ENCODE measurements at regions not wholly inside any gene's neighbourhood (a gene's known extent, or its start where the extent isn't known, plus 50 kb on each side); places are given as distances from the start of the nearest gene placed in this dataset.

DNA sequence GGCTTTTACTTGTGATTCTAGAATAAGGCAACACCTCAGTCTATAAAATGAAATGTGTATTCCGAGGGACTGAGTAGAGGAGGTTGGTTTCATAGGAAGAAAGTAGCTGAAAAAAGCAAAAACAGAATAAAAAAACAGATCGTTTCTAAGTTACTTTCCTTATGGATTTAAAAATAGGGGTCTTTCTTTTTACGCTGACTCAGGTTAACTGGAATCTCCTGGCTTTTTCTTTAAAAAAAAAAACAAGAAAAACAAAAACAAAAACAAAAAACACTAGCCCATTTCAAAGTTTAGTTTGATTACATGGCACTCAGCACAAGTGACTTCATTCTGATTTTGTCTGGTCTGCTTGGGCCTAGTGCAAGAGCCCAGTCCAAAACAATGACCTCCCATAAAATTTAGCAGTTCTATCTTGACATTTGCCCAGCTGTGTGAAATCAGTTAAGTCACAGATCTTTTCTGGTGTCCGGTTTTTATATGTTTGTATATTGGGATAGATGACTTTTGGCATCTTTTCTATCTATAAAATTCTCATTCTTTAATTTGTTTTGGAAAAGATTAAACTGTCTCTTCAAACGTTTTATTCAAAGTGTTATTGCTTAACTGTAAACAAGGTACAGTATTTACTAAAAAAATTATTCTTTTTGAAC lies 222.7 kb upstream of the HTR2C start:
- no peak for DNase-seq
- no peaks in the 10 kb centered on the region for H3K36me3 ChIP-seq

DNA sequence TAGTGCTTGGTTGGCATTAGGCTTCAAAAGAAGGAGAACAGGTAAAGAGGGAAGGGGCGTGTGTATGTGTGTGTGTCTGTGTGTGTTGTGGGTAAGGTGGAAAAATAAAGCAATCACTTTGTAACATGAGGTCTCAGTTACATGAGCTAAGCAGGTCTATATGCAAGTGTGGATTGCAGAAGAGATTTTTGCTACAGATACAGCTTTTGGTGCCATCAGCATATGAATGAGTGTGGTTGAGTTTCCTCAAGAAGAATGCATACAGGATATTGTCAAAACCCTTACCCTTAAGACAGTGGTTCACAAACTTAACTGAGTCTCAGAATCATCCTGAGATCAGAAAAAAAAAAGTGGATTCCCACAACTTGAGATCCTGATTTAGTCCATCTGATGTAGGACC lies 220.5 kb upstream of the HTR2C start:
- Histone ChIP-seq H3K4me3 (no peak overlapping the region), H3K27ac (no peak overlapping the region), H3K4me1 (no peaks in the 10 kb centered on the region), H3K36me3 (no peaks in the 10 kb centered on the region), H3K9me3 (no peaks in the 10 kb centered on the region), H3K27me3 (no peaks in the 10 kb centered on the region)
- 73 to 95% methylated on average over 1 of the region's 1 CpG for WGBS, 2 donors
- intact Hi-C loops (cut with DNase I) = no loop called here
- DNase-seq = no peak
- TF ChIP-seq POLR2AphosphoS5 (IDR thresholded peaks at IDR 0.05) (no peak), EP300 (IDR thresholded peaks at IDR 0.05) (no peak), POLR2A (IDR thresholded peaks at IDR 0.05) (no peak)
- TF ChIP-seq, protein P1, sequence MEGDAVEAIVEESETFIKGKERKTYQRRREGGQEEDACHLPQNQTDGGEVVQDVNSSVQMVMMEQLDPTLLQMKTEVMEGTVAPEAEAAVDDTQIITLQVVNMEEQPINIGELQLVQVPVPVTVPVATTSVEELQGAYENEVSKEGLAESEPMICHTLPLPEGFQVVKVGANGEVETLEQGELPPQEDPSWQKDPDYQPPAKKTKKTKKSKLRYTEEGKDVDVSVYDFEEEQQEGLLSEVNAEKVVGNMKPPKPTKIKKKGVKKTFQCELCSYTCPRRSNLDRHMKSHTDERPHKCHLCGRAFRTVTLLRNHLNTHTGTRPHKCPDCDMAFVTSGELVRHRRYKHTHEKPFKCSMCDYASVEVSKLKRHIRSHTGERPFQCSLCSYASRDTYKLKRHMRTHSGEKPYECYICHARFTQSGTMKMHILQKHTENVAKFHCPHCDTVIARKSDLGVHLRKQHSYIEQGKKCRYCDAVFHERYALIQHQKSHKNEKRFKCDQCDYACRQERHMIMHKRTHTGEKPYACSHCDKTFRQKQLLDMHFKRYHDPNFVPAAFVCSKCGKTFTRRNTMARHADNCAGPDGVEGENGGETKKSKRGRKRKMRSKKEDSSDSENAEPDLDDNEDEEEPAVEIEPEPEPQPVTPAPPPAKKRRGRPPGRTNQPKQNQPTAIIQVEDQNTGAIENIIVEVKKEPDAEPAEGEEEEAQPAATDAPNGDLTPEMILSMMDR (IDR thresholded peaks at IDR 0.05) = no peak

More for the DNA sequence above, 222.7 kb upstream of the HTR2C start:
- Histone ChIP-seq H3K27ac (no peak overlapping the region), H3K4me1 (no peaks in the 10 kb centered on the region), H3K4me3 (no peak overlapping the region), H3K9me3 (no peaks in the 10 kb centered on the region), H3K27me3 (no peaks in the 10 kb centered on the region)
- intact Hi-C loops (cut with DNase I) = no loop called here
- WGBS, 2 donors = 53 to 67% methylated on average over 5 of the region's 5 CpGs
- no peak for TF ChIP-seq POLR2A (IDR thresholded peaks at IDR 0.05)
- TF ChIP-seq, protein P1 (IDR thresholded peaks at IDR 0.05) = no peak
- TF ChIP-seq EP300 (IDR thresholded peaks at IDR 0.05) = no peak
- TF ChIP-seq POLR2AphosphoS5 (IDR thresholded peaks at IDR 0.05) = no peak

DNA sequence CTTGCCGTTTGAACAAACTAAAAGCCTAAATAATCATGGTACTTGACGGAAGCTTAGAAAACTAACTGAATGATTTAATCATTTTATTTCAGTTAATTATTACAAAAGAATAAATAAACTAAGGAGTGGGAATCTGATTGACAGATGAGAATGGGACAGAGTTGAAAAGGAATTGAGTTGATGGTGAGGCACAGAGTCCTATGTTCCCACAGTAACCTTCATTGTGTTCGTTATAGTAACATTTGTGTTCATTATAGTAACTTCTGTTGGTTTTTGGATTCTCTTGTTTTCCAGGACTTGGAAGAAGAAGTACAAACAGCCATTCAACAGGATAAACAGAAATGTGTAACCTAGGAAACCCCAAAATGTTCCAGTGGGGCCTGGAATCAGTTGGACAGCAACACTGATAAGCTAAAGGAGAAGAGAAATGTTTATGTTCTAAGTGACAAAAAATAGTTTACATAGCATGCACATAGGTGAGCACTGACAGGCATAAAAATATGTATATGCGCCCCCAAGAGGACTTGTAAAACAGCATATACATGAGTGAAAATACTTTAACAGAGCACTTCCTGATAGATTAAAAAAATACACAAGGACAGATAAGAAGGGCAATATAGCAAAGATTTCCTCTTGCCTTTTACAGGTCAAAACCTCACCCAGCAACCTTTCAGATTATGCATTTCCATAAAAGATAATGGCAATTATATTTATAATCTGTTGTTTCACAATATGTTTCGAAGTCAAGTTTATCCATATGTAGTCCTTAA lies 218.6 kb upstream of the HTR2C start:
- Histone ChIP-seq H3K9me3 (no peaks in the 10 kb centered on the region), H3K4me1 (no peaks in the 10 kb centered on the region), H3K36me3 (no peaks in the 10 kb centered on the region), H3K27me3 (no peaks in the 10 kb centered on the region), H3K4me3 (no peak overlapping the region), H3K27ac (no peak overlapping the region)
- intact Hi-C loops (cut with DNase I) = no loop called here
- WGBS, 2 donors = 7 to 61% methylated on average over 5 of the region's 5 CpGs
- DNase-seq = no peak
- TF ChIP-seq EP300 (IDR thresholded peaks at IDR 0.05) (no peak), POLR2A (IDR thresholded peaks at IDR 0.05) (no peak), POLR2AphosphoS5 (IDR thresholded peaks at IDR 0.05) (no peak)
- TF ChIP-seq, protein P1 (IDR thresholded peaks at IDR 0.05) = no peak

DNA sequence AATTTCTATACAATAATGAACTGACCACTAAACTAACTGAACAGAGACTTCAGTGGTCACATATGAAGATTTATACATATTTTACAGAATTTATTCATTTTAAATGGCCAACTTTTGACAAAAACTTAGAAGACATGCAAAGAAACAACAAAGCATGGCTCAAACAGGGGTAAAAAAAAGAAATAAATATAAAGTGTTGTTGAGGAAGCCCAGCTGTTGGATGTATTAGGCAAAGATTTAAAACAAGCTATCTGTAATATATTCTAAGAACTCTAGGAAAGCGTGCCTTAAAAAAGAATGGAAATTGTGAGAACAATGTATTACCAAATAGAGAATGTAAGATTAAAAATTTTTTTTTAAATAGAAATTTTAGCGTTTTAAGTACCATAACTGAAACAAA lies 210.9 kb upstream of the HTR2C start:
- Histone ChIP-seq H3K9me3 (no peaks in the 10 kb centered on the region), H3K27me3 (no peaks in the 10 kb centered on the region), H3K4me1 (no peaks in the 10 kb centered on the region), H3K27ac (no peak overlapping the region), H3K4me3 (no peak overlapping the region), H3K36me3 (no peaks in the 10 kb centered on the region)
- no peak for TF ChIP-seq EP300 (IDR thresholded peaks at IDR 0.05)
- no peak for TF ChIP-seq POLR2AphosphoS5 (IDR thresholded peaks at IDR 0.05)
- TF ChIP-seq POLR2A (IDR thresholded peaks at IDR 0.05) = no peak
- TF ChIP-seq, protein P1 (IDR thresholded peaks at IDR 0.05) = no peak
- WGBS, 2 donors = 84 to 87% methylated on average over 2 of the region's 2 CpGs
- intact Hi-C loops (cut with DNase I) = no loop called here
- no peak for DNase-seq

Measured in sigmoid colon (tissue), 6 donors.